Motor neuron (in vitro differentiated cells): ENCODE measurements at regions not wholly inside any gene's neighbourhood (a gene's known extent, or its start where the extent isn't known, plus 50 kb on each side); places are given as distances from the start of the nearest gene placed in this dataset.
A peak's percentile ranks its signal among the peaks of the same experiment; 100 is the strongest.
"Not testable (repeated sequence)": the region's sequence is repeated elsewhere in the genome, so short reads cannot be mapped to it uniquely, and the experiment has no call there.

Source experiments
- ATAC-seq, 8 experiments: fragments of 200-7000 bp; cut with Tn5 transposase; replicated peaks in 6 of 8; 2 replicates each; pipeline ENCODE4 v1.8.0; 2021; ENCODE audit warnings: mild to moderate bottlenecking in 8 of 8, moderate library complexity in 8 of 8
- H3K27ac ChIP-seq, 2 donors: fragments of 250-450 bp; sonication (Bioruptor Pico); 2 replicates each; pipeline ENCODE4 v1.9.0; 2021; ENCODE audit warnings: antibody characterized with exemption in 2 of 2, mild to moderate bottlenecking in 2 of 2, moderate library complexity in 1 of 2
- H3K4me1 ChIP-seq, 2 donors: fragments of 250-450 bp; sonication (Bioruptor Pico); replicated peaks in 1 of 2; 2 replicates each; pipeline ENCODE4 v1.6.1; 2021; ENCODE audit warnings: antibody characterized with exemption in 2 of 2, mild to moderate bottlenecking in 2 of 2, moderate library complexity in 1 of 2
- H3K4me3 ChIP-seq, 5 donors: fragments of 250-450 bp; sonication (Bioruptor Pico); 2 replicates each; pipeline ENCODE4 v1.9.0; 2021; ENCODE audit warnings: antibody characterized with exemption in 5 of 5, mild to moderate bottlenecking in 5 of 5, moderate library complexity in 4 of 5
- WGBS, 10 experiments: fragments of 450-650 bp; shearing (Covaris generic); methylation state at CpG; one replicate each; pipeline ENCODE4 v1.0.0; 2022; 5-methylcytosine and 5-hydroxymethylcytosine counted together
- in situ Hi-C, 9 experiments: fragments of 400-800 bp; cut with MboI; loops; one replicate each; pipeline ENCODE4 v1.15.0; 2021; ENCODE audit warnings: low sequenced_read_pairs in 9 of 9, low pct_unique_long_range_greater_than_20kb in 2 of 9; ENCODE audit not compliant: unreplicated experiment in 9 of 9

DNA sequence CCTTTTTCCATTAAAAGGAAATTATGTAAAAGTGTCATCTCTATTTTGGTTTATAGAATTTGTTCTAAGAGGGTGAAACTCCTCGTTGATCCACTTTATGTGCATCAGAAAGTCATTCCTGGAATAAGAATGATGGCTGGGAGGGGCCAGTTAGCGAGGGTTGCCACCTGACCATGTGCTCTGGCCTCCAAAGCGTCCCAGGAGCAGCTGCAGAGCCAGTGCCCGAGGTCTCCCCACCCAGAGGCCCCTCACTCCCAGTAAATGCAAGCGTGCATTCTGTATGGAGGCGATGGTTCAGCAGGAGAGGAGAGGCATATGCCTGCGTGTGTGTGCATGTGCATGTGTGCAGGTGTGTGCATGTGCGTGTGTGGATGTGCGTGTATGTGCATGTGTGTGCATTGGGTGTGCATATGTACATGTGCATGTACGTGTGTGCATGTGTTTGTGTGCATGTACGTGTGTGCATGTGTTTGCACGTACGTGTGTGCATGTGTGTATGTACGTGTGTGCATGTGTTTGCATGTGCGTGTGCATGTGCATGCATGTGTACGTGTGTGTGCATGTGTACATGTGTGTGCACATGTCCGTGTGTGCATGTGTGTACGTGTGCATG lies 345.8 kb downstream of the TEX29 start:
- Histone ChIP-seq H3K4me1 (peaks cover 13 to 15% of the 10 kb centered on the region in 2 donors), H3K4me3 (no peak overlapping the region), H3K27ac (no peak overlapping the region)
- WGBS, 10 experiments: 27 to 100% (median 56%) methylated on average over 1 to 9 of the region's 18 CpGs; no CpG with 5 or more reads in 3 of the 10 experiments
- in situ Hi-C loops: no loop called here
- peak in 5 of 8 experiments; percentile 33 to 69 (median 59) for ATAC-seq

DNA sequence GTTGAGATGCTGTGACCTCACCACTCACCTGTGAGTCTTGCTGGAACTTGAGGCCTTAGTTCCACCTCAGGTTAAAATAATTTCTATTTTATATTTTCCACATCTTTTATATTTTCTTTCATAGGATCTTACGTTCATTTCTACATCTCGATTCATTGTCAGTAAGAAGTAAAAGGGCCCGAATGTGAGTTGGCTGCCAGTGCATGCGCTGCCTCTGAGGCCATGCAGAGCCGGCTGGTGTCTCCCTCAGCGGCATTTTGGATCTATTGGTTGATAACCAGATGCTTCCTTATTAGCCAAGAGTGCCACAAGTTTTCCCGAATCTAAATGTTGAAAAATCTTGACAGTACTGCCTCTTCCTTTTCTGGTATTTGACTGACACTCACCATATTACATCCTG lies 347.3 kb downstream of the TEX29 start:
- WGBS, 10 experiments: 48 to 100% (median 93%) methylated on average over 3 to 7 of the region's 7 CpGs; no CpG with 5 or more reads in 1 of the 10 experiments
- no peak overlapping the region for H3K27ac ChIP-seq
- no peak overlapping the region for H3K4me3 ChIP-seq
- H3K4me1 ChIP-seq: peaks cover 13 to 15% of the 10 kb centered on the region in 2 donors
- in situ Hi-C loops: no loop called here
- ATAC-seq: no peak

DNA sequence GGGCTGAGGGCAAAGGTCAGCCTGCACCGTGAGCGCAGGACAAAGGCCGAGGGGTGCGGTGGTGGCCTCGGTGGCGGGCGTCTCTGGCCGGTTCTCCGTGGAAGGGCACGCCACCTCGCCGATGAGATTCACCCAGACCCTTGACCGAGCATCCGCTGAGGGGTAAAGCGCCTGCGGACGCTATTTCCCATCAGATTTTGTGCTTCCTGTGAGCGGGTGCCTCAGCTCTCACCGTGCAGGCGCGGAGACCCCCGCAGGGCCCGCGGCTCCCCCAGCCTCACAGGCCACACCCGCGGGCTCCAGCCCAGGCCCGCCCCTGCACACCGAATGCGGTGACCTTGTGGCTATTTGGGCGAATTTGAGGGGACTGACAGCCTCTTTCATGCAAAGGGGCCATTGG lies 348.0 kb downstream of the TEX29 start:
- 80 to 100% (median 93%) methylated on average over 2 to 4 of the region's 30 CpGs; no CpG with 5 or more reads in 6 of the 10 experiments for WGBS, 10 experiments
- Histone ChIP-seq H3K4me3 (no peak overlapping the region), H3K27ac (no peak overlapping the region), H3K4me1 (peaks cover 13 to 15% of the 10 kb centered on the region in 2 donors)
- no peak for ATAC-seq
- in situ Hi-C loops: no loop called here

DNA sequence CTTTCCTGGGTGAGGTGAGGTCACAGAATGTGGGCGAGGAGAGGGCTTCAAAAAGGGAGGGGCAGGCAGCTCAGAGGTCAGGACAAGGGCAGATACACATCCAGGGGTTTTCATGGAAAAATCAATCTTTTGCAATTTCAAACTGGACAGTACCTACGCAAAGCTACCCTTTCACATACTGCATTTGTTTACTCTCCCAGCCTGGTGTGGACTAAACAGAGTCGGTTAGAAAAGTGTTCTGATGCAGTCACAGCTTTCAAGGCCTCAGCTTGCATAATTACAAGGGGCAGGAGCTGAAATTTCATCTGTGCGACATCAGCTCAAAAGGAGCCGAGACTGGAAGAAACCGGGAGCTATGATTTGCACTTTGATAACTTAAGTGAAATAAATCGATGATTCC lies 351.8 kb downstream of the TEX29 start:
- in situ Hi-C loops, H3K27ac ChIP-seq, H3K4me3 ChIP-seq, H3K4me1 ChIP-seq: not testable (repeated sequence)
- no CpG with 5 or more reads among the region's 7 CpGs for WGBS, 10 experiments
- ATAC-seq: peak in 5 of 8 experiments; percentile 64 to 80 (median 78)

DNA sequence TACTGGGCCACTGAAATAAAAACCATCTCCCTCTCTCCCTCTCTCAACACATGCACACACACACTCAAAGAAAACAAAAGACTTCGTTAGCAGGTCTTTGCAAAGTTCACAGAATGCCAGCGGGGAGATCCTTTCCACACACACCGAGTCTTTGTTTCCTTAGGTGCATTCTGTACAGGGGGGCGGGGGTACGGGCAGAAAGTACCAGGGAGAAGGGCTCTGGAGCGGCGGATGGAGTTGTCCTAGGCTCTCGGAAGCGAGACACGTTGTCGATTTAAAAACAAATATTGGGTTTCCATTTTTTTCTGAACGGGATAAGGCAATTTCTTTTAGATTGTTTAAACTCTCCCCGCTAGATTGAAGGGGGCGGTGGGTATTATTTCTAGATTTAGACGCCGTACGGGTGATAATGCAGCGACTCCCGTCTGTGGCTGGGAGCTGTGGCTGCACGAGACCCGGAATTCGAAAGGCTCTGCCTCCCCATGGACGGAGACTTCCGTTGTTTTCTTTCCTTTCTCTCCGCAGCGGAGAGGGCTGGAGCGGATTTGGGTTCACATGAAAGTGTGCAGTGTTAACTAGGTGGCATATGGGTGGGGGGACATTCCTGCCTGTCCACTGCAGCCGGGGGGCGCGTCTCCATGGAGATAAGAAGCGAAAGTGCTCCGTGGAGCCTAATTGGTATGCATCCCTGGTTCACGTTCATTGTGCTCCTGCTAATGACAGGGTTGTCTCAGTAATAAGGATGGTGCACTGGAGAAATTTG lies 357.9 kb downstream of the TEX29 start:
- H3K27ac ChIP-seq, H3K4me1 ChIP-seq, H3K4me3 ChIP-seq, in situ Hi-C loops: not testable (repeated sequence)
- WGBS, 10 experiments: no CpG with 5 or more reads among the region's 33 CpGs
- peak in 6 of 8 experiments; percentile 52 to 78 (median 74) for ATAC-seq

DNA sequence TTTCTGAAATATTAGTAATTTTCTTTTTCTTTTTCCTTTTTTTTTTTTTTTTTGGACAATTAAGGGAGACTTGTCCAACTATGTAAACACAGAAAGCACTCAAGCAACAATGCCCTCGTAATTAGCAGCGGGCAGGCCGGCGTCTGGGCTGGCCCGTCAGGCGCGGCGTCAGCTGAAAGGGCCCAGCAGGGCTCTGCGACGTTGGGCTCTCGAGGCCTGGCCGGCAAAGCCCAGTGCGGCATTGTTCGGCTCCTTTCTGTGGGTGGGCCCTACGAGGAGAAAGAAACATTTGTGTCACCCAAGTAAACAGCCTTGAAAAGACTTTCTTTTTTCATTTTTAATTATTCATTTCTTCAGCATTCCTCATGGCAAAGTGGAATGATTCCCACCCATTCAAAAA lies 359.2 kb downstream of the TEX29 start:
- H3K4me3 ChIP-seq, H3K27ac ChIP-seq, H3K4me1 ChIP-seq, in situ Hi-C loops: not testable (repeated sequence)
- no CpG with 5 or more reads among the region's 15 CpGs for WGBS, 10 experiments
- peak in 5 of 8 experiments; percentile 35 to 67 (median 63) for ATAC-seq

DNA sequence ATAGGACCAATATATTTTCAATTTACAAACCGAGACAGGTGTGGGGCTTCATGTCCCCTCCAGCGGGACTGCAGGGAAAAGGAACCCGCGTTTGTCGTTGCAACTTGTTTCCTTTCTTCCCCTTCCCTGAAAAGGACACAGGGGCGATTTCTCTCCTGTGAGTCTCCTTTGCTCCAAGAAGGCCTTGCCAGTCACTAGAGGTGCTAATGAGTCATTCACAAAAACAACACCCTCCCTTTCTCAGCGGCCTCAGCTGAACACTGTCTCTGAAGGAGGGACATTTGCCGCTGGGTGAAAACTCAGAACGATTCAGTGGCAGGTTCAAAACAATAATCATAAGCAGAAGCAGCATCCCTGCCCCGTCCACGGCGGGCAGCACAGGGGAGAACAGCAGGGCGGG lies 359.7 kb downstream of the TEX29 start:
- peak in 6 of 8 experiments; percentile 57 to 90 (median 66) for ATAC-seq
- H3K4me1 ChIP-seq, in situ Hi-C loops, H3K4me3 ChIP-seq, H3K27ac ChIP-seq: not testable (repeated sequence)
- no CpG with 5 or more reads among the region's 13 CpGs for WGBS, 10 experiments

DNA sequence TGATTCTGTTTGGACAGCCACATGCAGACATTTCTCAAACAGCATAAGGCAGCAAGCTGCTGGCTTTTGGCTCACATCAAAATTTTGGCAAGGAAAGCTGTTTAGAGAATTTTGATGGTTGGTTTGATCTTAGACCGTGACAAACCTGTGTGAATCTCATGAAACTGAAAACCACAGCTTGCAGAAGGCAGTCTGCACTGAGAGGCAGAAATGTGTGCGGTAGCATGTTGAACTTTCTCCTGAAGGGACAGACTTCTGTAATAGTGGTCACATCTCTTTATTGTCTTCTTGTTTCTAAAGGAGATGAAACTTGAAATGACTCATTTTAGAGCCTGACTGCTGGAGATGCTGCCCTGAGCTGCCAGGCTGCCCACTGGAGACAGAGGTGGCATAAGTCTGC lies 371.6 kb downstream of the TEX29 start:
- ATAC-seq, H3K27ac ChIP-seq, H3K4me3 ChIP-seq, H3K4me1 ChIP-seq, in situ Hi-C loops: not testable (repeated sequence)
- no CpG with 5 or more reads among the region's 2 CpGs for WGBS, 10 experiments

DNA sequence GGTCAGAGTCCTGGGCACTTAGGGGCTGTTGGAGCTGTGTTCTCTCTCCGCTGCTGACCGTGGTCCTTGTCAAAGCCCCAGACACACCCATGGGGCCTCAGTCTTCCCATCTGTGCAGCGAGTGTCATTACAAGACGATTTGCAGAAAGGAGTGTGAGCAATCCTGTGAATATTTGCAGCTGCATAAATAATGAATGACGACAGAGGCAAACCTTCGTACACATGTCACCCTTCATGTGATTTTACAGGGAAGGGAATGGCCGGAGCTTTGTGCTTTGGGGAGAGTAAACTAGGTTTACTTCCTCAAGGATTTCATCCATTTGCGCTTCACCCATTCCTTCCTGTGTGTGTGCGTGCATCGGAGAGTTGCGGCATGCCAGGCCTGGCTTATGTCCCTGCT lies 370.8 kb upstream of the SOX1 start:
- H3K4me1 ChIP-seq, H3K27ac ChIP-seq, ATAC-seq, H3K4me3 ChIP-seq, in situ Hi-C loops: not testable (repeated sequence)
- no CpG with 5 or more reads among the region's 11 CpGs for WGBS, 10 experiments

DNA sequence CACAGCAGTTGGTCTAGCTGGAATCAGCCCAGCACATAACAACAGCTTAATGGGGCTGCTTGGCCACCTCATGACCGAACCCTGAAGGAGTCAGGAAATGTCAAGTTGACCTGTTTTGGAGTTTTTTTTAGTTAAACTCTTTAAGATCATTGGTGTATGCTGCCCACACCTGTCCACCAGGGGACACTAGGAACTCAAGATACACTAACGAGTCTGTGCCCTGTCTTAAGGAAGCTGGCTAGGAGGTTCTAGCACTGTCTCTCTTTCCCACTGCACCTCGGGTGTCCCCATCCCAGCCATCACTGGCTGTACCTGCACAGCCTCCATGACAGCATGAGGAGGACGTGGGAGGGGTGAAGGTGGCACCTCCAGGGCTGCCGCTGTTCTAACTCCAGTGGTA lies 364.9 kb upstream of the SOX1 start:
- WGBS, 10 experiments: no CpG with 5 or more reads among the region's 5 CpGs
- ATAC-seq, in situ Hi-C loops, H3K4me3 ChIP-seq, H3K27ac ChIP-seq, H3K4me1 ChIP-seq: not testable (repeated sequence)
